ENCODE measurements at regions not wholly inside any gene's neighbourhood (a gene's known extent, or its start where the extent isn't known, plus 50 kb on each side); places are given as distances from the start of the nearest gene placed in this dataset.

DNA sequence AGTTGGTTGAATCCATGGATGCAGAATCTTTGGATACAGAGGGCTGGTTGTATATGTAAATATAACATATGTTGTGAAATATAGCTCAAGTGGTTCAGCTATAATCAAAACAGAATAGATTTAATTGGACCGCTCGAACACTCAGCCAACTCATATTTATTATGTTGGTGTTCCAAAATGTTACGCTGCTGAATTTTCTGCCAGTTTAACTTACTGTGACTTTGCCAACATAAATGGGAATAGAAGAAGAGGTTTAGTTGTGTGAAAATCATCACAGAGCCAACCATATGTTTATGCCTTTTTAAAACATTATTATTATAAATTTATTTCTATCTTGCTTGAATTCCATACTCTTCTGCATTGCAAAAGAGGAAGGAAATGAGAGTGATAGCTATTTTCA is 178.2 kb upstream of the FBXL7 start:
- no peaks in the 10 kb centered on the region for H3K79me2 ChIP-seq (ENCODE audit: control insufficient read depth, low read length)
- no peaks in the 10 kb centered on the region for H3K9me2 ChIP-seq (replicated peaks; ENCODE audit: control insufficient read depth, low read length)
- no peaks in the 10 kb centered on the region for H3K27me3 ChIP-seq (ENCODE audit: control insufficient read depth, low read length)
- no peaks in the 10 kb centered on the region for H3K9me3 ChIP-seq (ENCODE audit: control insufficient read depth, insufficient read depth, low read length)
- no peaks in the 10 kb centered on the region for H3K4me1 ChIP-seq (ENCODE audit: control insufficient read depth, low read length)
- no peak for TF ChIP-seq EZH2phosphoT487 (IDR thresholded peaks at IDR 0.05; ENCODE audit: borderline replicate concordance, low read length)
- TF ChIP-seq, protein P1, sequence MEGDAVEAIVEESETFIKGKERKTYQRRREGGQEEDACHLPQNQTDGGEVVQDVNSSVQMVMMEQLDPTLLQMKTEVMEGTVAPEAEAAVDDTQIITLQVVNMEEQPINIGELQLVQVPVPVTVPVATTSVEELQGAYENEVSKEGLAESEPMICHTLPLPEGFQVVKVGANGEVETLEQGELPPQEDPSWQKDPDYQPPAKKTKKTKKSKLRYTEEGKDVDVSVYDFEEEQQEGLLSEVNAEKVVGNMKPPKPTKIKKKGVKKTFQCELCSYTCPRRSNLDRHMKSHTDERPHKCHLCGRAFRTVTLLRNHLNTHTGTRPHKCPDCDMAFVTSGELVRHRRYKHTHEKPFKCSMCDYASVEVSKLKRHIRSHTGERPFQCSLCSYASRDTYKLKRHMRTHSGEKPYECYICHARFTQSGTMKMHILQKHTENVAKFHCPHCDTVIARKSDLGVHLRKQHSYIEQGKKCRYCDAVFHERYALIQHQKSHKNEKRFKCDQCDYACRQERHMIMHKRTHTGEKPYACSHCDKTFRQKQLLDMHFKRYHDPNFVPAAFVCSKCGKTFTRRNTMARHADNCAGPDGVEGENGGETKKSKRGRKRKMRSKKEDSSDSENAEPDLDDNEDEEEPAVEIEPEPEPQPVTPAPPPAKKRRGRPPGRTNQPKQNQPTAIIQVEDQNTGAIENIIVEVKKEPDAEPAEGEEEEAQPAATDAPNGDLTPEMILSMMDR (IDR thresholded peaks at IDR 0.05; ENCODE audit: low read depth, low read length, poor library complexity, severe bottlenecking): no peak
- no peak overlapping the region for H3K4me3 ChIP-seq (ENCODE audit: low read length)
- H4K20me1 ChIP-seq (ENCODE audit: control insufficient read depth, insufficient read depth, low read depth, low read length): no peaks in the 10 kb centered on the region
- no peak overlapping the region for H3K4me2 ChIP-seq (ENCODE audit: low read length)
- H3F3A ChIP-seq (ENCODE audit: control insufficient read depth, insufficient read depth): no peaks in the 10 kb centered on the region
- H3K27ac ChIP-seq (ENCODE audit: low read depth, low read length): no peak overlapping the region
- no peaks in the 10 kb centered on the region for H3K36me3 ChIP-seq (ENCODE audit: control insufficient read depth, low read length)

DNA sequence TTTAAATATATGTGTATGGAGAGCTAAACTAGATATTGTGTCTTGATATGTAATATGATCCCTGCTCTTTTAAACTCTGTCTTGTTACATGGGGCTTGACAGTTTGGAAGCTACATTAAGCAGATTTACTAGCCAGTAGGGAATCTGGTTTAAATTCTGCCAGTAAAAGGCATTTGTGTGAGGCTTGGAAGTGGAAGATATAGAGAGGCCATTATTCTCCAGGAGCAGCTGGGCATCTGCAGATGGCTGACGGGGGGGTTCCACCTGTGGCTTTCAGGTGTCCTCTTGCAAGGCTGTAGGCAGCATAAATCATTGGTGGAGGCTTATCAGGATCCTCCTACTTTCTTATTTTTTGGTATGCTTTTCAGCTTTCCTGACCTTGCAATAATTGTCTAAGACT is 179.1 kb upstream of the FBXL7 start:
- no peaks in the 10 kb centered on the region for H3K9me2 ChIP-seq (replicated peaks; ENCODE audit: control insufficient read depth, low read length)
- no peaks in the 10 kb centered on the region for H3K36me3 ChIP-seq (ENCODE audit: control insufficient read depth, low read length)
- H3K27ac ChIP-seq (ENCODE audit: low read depth, low read length): no peak overlapping the region
- H3K4me3 ChIP-seq (ENCODE audit: low read length): no peak overlapping the region
- no peaks in the 10 kb centered on the region for H3K9me3 ChIP-seq (ENCODE audit: control insufficient read depth, insufficient read depth, low read length)
- H3K79me2 ChIP-seq (ENCODE audit: control insufficient read depth, low read length): no peaks in the 10 kb centered on the region
- no peaks in the 10 kb centered on the region for H3K27me3 ChIP-seq (ENCODE audit: control insufficient read depth, low read length)
- no peaks in the 10 kb centered on the region for H3F3A ChIP-seq (ENCODE audit: control insufficient read depth, insufficient read depth)
- H4K20me1 ChIP-seq (ENCODE audit: control insufficient read depth, insufficient read depth, low read depth, low read length): no peaks in the 10 kb centered on the region
- no peaks in the 10 kb centered on the region for H3K4me1 ChIP-seq (ENCODE audit: control insufficient read depth, low read length)
- no peak overlapping the region for H3K4me2 ChIP-seq (ENCODE audit: low read length)
- TF ChIP-seq EZH2phosphoT487 (IDR thresholded peaks at IDR 0.05; ENCODE audit: borderline replicate concordance, low read length): no peak
- TF ChIP-seq, protein P1 (IDR thresholded peaks at IDR 0.05; ENCODE audit: low read depth, low read length, poor library complexity, severe bottlenecking): no peak

DNA sequence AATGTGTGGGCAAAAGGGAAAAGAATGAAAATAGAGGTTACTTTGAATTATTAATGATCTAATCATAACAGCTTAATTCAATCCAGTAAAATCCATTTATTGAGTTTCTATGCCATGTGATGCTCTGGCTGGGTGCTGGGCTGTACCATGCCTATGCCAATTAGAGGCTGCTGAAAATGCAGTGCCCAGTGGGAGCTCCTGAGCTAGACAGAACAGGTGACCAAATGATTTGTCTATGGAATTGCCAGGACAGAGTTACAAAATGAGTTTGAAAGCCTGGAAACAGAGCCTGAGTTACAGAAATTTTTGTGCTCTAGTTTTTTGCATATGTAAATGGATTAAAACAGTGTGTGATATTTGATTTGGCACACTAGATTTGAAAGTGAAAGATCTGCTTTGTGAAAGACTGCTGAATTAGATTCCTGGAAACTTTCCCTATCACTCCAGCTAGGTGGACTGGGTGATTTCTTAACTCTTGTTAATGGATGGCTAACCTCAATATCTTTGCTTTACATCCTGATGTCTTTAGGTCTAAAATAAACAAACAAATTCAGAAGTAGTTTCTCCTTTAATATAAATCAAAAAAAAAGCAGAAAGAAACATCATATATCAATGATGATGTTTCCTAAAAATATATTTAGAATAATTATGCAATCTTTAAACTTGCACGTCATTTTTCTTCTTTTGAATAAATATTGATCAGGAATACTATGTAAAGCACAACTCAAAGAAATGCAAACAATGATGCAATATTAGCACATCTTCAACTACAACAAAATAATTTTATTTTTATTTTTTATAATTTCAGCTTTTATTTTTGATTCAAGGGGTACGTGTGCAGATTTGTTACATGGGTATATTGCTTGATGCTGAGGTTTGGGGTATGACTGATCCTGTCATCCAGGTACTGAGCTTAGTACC is 194.8 kb upstream of the FBXL7 start:
- TF ChIP-seq, protein P1 (IDR thresholded peaks at IDR 0.05; ENCODE audit: low read depth, low read length, poor library complexity, severe bottlenecking): no peak
- TF ChIP-seq EZH2phosphoT487 (IDR thresholded peaks at IDR 0.05; ENCODE audit: borderline replicate concordance, low read length): no peak

More for the DNA sequence above, 194.8 kb upstream of the FBXL7 start:
- Histone ChIP-seq H3K9me2 (replicated peaks; ENCODE audit: control insufficient read depth, low read length) (no peaks in the 10 kb centered on the region), H3F3A (ENCODE audit: control insufficient read depth, insufficient read depth) (no peaks in the 10 kb centered on the region), H3K4me2 (ENCODE audit: low read length) (no peak overlapping the region), H3K79me2 (ENCODE audit: control insufficient read depth, low read length) (no peaks in the 10 kb centered on the region), H4K20me1 (ENCODE audit: control insufficient read depth, insufficient read depth, low read depth, low read length) (no peaks in the 10 kb centered on the region), H3K9me3 (ENCODE audit: control insufficient read depth, insufficient read depth, low read length) (no peaks in the 10 kb centered on the region), H3K27ac (ENCODE audit: low read depth, low read length) (no peak overlapping the region), H3K4me3 (ENCODE audit: low read length) (no peak overlapping the region), H3K4me1 (ENCODE audit: control insufficient read depth, low read length) (no peaks in the 10 kb centered on the region), H3K36me3 (ENCODE audit: control insufficient read depth, low read length) (no peaks in the 10 kb centered on the region), H3K27me3 (ENCODE audit: control insufficient read depth, low read length) (no peaks in the 10 kb centered on the region)

All from DOHH2 (cell line).